GM18868 (cell line): ENCODE measurements at regions not wholly inside any gene's neighbourhood (a gene's known extent, or its start where the extent isn't known, plus 50 kb on each side); places are given as distances from the start of the nearest gene placed in this dataset.
"Not testable (repeated sequence)": the region's sequence is repeated elsewhere in the genome, so short reads cannot be mapped to it uniquely, and the experiment has no call there.

Experiments used
- ATAC-seq: cut with Tn5 transposase; IDR thresholded peaks from one replicate; pipeline ENCODE4 v1.9.1; 2021; ENCODE audit warnings: mild to moderate bottlenecking, moderate library complexity; ENCODE audit not compliant: unreplicated experiment

DNA sequence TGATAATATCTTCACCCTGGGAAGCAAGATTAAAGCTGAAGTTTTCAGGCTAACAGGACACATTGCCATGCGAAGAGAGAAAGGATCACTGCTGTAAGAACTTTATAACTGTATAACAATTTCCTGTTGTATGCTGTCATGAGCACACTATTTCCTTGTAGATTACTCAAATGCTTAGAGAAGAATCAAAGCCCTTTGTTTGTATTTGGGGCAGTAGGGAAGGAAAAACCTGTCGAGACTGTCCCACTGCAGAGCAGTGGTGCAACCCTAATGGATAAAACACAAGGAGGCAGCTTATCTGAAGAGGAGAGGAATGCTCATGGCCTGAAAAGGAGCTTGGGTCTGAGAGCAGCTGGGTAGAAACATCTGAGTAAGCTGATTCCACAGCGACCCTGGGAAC is 327.7 kb upstream of the NPSR1 start:
- ATAC-seq, result no peak

DNA sequence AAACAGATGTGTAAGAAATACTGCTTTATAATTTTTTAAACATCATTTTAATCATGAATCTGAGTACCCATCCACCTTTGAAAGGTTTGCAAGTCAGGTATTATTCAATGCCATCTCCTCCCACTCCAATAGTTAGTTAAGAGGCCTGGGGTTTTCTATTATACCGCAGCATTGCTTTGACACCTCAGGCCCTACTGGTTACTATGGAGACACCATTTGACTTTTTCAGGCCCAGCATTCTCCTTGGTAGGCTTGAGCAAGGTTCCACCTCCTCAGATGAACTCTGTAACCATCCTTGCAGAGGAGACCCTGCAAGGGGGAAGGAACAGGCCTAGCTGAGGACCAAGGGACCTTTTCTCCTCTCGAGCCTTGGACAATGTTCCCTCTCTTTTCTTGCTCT is 326.9 kb upstream of the NPSR1 start:
- ATAC-seq, result no peak

DNA sequence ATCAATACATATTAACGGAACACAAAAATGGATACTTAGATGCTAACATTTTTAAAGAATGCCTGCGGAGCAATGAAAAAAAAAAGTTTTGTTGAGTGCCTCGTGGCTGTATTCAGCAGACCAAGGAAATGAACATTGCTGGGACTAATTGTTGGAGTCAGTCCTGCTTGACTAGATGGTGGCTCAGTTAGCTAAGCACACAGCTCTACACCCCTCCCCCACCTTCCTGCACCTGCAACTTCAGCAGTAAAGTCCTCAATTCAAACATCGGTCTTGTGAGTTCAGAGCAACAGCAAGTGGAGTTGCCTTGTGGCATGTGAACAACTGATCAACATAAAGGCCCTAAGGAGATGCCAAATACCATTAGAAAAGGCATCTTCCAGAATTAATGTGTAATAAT is 326.0 kb upstream of the NPSR1 start:
- ATAC-seq, result no peak

DNA sequence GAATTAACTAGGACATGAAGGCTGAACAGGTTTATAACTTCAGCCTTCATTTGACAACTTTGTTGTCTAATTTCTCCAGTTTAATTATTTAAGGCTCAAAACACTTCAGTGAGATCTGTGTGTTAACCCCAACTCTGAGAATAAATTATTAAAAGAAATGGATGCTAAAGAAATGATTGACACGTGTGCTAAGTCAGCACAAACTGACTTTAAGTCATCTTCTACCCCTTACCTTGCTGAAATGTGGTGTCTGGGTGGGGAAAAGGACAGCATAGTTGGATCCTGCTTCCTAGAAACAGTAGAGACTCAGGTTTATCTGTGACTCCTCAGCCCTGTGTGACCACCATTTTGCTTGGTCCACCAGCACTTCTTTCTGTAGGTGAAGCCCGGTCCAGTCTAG is 324.8 kb upstream of the NPSR1 start:
- no peak for ATAC-seq

DNA sequence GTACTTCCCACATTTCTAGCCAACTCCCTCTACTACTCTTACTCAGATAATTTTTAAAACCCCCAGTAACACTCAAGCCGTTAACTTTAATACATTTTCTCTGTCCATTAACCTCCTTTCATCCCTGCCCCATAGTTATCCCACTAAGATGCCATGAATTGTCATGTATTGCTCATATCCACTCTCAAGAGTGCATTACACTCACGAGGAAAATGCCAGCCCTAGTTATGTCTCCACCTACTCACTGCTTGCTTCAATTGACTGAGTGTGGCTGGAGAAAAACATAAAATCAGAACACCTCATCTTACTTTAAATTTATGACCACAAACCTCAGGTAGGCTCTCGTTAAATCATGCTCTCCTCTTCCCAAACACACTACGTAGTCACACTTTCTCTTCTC is 324.1 kb upstream of the NPSR1 start:
- ATAC-seq, result no peak

DNA sequence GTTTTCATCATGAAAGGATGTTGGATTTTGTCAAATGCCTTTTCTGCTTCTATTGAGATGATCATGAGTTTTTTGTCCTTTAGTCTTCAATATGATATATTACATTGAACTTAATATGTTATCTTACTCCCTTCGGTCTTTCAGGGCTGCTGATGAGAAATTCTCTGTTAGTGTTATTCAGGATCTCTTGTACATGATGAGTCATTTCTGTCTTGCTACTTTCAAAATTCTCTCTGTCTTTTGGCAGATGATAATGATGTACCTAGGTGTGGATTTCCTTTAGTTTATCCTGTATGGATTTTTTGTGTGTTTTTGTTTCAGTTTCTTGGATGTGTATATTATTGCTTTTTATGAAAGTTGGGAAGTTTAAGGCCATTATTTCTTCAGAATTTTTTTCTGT is 320.9 kb upstream of the NPSR1 start:
- no peak for ATAC-seq

DNA sequence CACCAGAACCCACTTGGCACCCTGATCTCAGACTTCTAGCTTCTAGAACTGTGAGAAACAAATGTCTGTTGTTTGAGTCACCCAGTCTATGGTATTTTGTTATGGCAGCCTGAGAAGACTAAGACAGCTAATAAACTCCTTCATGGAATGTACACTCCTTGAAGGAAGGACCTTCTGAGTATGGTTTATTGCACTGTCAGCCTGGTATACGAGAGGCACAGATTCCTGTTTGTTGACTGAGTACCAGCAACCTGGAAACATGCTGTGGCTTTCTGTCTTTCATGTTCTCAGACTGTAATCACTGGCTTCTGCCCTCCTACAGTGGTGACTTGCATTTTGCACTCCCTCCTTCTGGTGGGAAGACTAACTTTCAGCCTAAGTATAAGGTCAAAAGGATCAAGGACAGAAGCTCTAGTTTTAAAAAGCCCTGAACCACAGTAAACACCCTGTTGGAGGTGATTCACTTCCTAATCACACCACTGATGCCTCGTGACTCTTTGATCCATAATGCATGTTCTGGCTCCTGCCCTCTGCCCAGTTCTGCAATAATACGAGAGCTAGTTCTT is 319.0 kb upstream of the NPSR1 start:
- no peak for ATAC-seq

DNA sequence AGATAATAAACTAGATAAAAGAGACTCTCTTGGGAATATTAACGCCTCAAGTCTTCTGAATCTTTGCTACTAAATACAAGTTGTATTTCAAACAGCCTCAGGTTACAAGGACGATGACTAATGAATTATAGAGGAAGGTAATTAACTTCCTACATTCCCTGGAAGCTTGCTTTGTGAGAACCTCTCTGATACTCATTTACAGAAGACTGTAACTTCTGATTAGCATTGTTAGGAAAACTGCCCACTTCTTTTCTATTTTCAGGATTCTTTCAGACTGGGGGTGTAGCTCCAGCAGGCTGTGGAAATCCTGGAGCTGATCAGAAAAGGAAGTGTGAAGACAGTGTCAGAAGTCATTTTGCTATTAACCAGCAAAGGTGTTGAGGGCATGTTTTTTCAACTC is 316.7 kb upstream of the NPSR1 start:
- ATAC-seq, result no peak

DNA sequence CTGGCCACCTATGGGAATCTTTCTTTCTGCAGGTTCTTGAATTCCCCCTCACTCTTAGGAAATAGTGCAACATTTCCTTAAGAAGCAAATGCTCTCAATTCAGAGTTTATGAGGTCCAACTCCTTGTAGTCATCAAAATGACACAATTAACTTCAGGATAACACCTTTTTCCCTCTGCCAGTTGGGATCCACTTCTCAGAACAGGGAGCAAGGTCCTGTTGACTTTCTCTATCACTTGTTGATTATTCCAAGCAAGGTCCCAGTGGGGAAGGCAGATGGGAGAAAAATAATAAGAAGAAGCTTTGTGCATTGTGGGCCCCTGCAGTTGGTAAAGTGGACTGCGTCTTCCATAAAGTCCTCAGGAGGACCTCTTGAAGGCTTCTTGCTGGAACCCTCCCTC is 315.6 kb upstream of the NPSR1 start:
- no peak for ATAC-seq

DNA sequence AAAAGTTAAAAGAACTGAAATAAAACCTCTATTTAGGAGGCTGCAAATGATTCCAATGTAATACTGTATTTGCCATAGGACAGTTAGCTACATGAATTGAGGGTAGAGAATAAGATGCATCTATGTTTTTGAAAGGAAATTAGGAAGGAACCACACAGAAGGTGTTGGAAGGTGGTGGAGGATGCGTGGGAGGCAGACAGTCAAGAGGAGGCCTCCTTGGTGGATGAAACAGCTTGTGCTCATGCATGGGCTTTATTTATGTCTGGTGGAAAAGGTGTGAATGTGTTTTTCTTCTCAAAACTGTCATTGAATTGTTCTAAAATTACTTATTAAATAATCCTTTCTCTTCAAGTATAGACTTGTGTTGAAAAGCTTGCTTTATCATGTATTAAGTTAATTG is 314.4 kb upstream of the NPSR1 start:
- no peak for ATAC-seq

DNA sequence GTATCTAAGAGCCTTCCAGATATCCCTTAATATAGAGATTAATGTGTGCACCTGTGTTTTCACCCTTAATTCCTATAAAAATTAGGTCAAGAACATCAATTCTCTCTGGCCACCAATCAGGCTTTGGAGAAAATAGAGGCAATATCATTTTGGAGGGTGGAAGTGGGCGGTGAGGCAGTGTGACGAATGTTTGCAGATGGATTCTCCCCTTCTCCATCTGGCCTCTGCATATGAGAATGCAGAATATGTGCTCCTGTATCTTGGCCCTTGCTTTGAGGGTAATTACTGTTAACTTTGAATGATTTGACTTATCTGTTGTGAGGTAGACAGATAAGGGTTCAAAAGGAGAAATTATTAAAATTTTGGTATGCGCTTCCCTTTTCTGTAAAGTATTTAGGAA is 304.0 kb upstream of the NPSR1 start:
- no peak for ATAC-seq

DNA sequence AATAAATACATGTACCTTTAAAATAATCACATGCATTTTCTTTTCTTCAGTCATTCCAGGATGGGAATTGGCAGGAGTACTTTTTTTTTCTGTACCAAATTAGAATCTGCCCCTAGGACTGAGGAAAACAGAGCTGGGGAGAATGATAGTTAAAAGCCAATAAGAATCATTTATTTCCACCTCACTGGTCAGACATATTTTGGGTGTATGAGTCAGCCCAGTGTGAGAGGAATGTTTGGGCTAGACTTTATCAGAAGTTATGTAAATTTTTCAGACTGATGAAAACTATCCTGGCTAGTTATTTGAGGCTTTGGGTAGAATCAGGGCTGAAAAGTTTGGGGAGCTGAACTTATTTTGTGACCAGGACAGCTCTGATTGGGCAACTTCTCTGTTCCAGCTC is 303.1 kb upstream of the NPSR1 start:
- ATAC-seq, result no peak

DNA sequence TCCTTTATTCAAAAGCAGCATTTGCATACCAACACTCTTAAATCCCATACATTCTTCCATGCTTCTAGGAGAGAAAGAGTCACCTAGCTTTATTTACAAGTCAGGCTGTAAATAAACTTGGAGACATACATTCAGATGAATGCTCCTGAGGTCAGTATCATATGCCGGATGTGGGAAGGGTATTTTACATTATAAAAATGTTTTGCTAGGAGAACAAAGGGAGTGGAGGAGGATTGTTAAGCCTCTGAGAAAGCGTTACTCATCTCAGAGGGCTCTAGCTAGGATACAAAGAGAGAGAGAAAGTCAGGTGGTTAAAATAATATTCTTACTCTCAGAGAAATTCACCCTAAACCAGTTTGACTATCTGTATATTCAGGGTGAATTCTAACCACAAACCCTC is 300.9 kb upstream of the NPSR1 start:
- no peak for ATAC-seq

DNA sequence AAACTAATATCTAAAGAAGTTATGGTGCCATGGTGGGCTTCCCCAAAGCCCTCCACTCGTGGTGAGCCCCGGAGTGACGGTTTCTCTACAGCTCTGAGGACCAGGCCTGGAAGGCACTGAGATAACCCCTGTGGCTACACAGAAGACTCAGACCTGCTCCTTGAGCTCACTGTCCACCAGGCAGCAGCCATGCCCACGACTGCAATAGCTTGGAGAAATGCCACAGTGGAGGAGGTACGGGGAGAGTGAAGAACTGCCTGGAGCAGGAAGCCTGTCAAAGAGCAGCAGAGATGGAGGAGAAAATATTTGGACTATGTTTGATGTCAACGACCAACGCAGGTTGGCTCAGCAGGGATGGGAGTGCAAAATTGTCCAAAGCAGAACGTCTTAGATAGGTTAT is 300.1 kb upstream of the NPSR1 start:
- ATAC-seq, result no peak

DNA sequence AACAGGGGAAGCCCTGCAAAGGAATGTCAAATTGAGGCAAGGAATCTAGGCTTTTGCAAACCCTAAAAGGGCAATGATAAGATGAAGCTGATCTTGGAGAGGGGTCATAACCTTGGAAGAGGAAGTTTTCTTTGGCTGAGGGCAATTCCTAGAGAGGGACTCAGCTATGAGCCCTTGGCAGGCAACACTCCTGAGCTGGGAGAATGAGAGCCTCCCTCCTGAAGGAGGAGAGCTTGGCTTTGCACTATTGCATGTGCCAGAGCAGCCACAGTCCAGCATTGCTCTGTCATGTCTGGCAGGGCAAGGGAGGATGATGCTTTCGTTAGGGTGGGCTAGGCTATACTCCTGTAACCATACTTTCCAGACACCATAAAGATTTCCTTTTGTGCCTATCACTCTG is 299.4 kb upstream of the NPSR1 start:
- not testable (repeated sequence) for ATAC-seq

DNA sequence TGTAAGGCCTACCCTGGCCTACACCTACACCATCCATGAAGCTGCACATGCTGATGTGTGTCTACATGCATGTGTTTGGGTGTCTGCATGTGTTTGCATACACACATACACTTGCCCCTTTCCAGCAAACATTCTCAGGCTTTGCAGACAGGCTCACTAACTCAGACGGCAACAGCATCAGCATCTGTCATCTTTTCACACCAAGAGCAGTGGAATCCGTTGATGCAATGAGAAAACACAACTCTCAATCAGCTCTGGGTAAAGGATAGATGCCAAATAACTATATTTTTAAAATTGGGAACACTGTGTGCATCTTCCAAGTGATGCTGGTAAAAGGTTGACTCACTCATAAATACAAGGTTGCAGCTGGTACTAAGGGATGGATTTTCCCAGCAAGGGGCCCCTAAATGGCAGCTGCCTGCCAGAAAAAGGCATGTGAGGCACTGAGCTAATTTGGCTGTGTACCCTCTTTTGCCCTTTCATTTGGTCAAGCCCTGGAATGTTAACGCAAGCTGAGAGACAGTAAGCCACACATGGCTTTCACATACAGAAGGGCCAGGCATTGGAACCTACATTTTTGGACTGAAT is 296.3 kb upstream of the NPSR1 start:
- no peak for ATAC-seq

DNA sequence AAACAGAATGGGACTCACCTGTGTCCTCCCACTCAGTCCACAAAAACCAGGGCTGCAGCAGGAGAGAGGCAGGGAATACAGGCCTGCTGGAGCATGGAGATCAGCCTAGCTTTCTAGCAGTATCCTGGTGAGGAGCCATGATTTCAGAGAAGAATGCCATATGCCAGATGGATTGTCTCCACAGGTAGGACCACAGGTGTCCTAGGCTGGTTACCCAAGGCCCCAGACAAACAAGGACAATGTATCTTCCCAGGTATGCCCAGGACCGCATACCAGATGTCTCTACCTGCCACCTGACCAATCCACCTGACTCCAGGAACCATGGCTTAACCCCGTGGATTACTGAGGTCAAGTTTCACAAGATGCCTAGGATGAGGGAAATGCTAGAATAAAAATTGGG is 295.4 kb upstream of the NPSR1 start:
- no peak for ATAC-seq

DNA sequence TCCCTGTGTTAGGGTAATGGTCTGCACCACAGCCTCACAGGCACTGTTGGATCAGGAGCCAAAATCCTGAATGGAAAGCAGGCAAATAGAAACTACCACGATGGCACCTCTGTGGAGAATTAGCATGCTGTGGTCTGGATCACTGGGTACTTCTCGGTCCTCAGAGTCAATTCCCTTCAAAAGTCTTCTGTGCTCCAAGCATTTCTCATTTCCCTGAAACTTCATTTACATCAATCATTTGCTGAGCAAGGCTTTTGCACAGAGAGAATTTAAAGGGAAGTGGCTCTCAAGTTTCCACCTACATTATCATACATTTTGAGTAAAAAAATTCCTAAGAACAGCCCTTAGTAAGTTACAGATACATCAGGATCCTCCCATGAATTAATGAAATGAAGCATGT is 293.9 kb upstream of the NPSR1 start:
- ATAC-seq, result no peak

DNA sequence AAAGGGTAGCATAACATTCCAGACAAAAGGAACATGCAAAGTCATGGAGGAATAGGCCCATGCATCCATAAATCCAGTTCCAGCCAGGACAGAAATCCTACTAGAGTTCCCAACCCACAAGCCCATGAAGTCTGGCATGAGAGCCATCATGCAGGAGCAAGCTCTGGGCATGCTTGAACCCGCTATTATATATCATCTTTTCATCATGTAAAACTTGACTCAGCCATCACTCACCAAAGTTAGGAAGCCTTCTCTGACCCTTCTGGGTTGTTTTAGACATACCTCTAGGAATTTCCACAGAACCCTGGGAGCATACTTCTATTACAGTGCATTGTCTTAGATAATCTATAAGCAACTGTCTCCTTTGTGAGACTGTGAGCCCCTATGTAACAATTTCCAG is 293.0 kb upstream of the NPSR1 start:
- no peak for ATAC-seq

DNA sequence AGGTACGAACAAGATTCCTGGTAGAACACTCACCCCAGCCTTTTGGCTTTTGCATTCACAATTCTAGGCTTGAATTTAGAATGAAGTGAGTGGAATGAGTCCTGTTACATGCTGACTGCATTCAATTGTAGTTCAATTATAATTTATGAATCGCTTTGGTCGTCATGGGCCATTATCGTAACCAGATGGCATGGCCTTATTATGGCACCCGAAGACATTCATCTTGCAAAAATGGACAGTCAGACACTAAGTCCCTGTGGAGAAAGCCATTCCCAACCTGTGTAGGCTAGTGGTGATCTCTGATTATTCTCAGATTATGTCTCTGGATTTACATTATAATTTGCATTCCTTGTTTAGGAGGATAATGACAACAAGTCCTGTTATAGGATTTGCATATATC is 292.4 kb upstream of the NPSR1 start:
- no peak for ATAC-seq

DNA sequence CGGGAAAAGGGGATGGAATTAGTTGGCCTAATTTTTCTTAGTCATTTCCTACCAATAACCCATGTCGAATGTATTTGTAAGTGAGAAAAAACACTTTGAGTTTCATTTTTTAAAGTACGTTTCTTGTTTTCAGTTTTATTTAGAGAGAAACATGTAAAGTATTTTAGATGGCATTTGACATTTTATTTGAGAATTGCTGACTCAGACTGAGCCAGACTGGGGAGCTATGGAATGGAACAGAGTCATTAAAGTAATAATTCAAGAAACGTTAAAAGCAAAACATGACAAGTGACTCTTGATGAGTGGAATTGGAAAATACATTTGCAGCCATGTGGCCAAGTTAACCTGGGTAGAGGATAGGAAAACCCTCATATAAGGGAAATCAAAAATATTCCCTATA is 286.1 kb upstream of the NPSR1 start:
- ATAC-seq, result no peak

DNA sequence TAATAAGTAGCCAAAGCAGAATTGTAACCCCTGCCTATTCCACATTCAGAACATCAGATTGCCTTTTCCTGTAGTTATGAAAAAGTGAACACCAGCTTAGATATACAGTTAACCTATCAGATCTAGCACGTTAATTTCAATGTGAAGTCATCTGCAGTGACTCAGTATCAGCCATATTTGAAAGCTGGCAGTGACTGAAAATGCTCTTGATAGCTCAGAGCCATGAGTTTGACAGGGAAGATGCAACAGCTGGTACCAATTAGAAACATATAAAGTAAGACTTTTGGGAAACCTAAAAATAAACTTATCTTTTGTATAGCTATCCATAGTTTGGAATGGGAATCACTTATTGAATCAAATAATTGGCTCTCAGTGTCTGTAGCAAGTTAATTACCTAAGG is 284.1 kb upstream of the NPSR1 start:
- no peak for ATAC-seq

DNA sequence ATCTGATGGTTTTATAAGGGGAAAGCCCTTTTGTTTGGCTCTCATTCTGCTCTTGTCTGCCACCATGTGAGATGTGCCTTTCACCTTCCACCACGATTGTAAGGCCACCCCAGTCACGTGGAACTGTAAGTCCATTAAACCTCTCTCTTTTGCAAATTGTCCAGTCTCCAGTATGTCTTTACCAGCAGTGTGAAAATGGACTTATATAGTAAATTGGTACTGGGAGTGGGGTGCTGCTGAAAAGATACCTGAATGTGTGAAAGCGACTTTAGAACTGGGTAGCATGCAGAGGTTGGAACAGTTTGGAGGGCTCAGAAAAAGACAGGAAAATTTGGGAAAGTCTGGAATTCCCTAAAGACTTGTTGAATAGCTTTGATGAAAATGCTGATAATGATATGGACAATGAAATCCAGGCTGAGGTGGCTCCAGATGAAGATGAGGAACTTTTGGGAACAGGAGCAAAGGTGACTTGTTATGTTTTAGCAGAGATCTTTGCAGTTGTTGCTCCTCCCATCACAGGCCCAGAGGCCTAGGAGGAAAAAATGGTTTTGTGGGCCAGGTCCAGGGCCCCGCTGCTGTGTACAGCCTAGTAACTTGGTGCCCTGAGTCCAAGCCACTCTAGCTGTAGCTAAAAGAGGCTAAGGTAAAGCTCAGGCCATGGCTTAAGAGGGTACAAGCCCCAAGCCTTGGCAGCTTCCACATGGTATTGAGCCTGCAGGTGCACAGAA is 275.7 kb upstream of the NPSR1 start:
- ATAC-seq, result no peak
